Hepatocyte (in vitro differentiated cells): ENCODE measurements at regions not wholly inside any gene's neighbourhood (a gene's known extent, or its start where the extent isn't known, plus 50 kb on each side); places are given as distances from the start of the nearest gene placed in this dataset.
A peak's percentile ranks its signal among the peaks of the same experiment; 100 is the strongest.

Experiments
- DNase-seq: peaks from one replicate; pipeline ENCODE4 v3.0.0-alpha.2; 2016; ENCODE audit warnings: low spot score
- H2AFZ ChIP-seq: fragments of 200-600 bp; sonication (generic); 2 replicates; pipeline ENCODE4 v1.6.0; 2016; ENCODE audit warnings: antibody characterized with exemption, mild to moderate bottlenecking
- H3K27ac ChIP-seq: fragments of 200-600 bp; sonication (generic); 2 replicates; pipeline ENCODE4 v1.5.1; 2016; ENCODE audit warnings: mild to moderate bottlenecking
- H3K27me3 ChIP-seq: fragments of 200-600 bp; sonication (generic); 2 replicates; pipeline ENCODE4 v1.6.1; 2016
- H3K36me3 ChIP-seq: fragments of 200-600 bp; sonication (generic); replicated peaks from 2 replicates; pipeline ENCODE4 v1.5.1; 2016; ENCODE audit warnings: low read depth; ENCODE audit not compliant: insufficient read depth
- H3K4me1 ChIP-seq: fragments of 200-600 bp; sonication (generic); 2 replicates; pipeline ENCODE4 v1.5.1; 2016; ENCODE audit warnings: mild to moderate bottlenecking, moderate library complexity; ENCODE audit not compliant: insufficient read depth
- H3K4me2 ChIP-seq: fragments of 200-600 bp; sonication (generic); 2 replicates; pipeline ENCODE4 v1.6.0; 2016
- H3K4me3 ChIP-seq: fragments of 200-600 bp; sonication (generic); 2 replicates; pipeline ENCODE4 v1.5.1; 2016; ENCODE audit warnings: mild to moderate bottlenecking
- H3K79me2 ChIP-seq: fragments of 200-600 bp; sonication (generic); 2 replicates; pipeline ENCODE4 v1.6.0; 2017; ENCODE audit warnings: mild to moderate bottlenecking
- H3K9me2 ChIP-seq: fragments of 200-600 bp; sonication (generic); replicated peaks from 2 replicates; pipeline ENCODE4 v1.6.0; 2017; ENCODE audit warnings: mild to moderate bottlenecking; ENCODE audit not compliant: insufficient read depth
- H3K9me3 ChIP-seq: fragments of 200-600 bp; sonication (generic); 2 replicates; pipeline ENCODE4 v1.5.1; 2016; ENCODE audit warnings: low read depth, mild to moderate bottlenecking
- H4K20me1 ChIP-seq: fragments of 200-600 bp; sonication (generic); 2 replicates; pipeline ENCODE4 v1.6.0; 2016; ENCODE audit warnings: mild to moderate bottlenecking; ENCODE audit not compliant: insufficient read depth, poor library complexity, severe bottlenecking
- CTCF ChIP-seq: fragments of 200-600 bp; sonication (generic); IDR thresholded peaks from 2 replicates; pipeline ENCODE4 v1.5.1; 2016; ENCODE audit warnings: antibody characterized with exemption, mild to moderate bottlenecking; ENCODE audit not compliant: poor library complexity
- EZH2 ChIP-seq: fragments of 200-600 bp; sonication (generic); IDR thresholded peaks from 2 replicates; pipeline ENCODE4 v1.6.1; 2016; ENCODE audit warnings: antibody characterized with exemption, mild to moderate bottlenecking, borderline replicate concordance
- EZH2phosphoT487 ChIP-seq: fragments of 200-600 bp; sonication (generic); IDR thresholded peaks from one replicate; pipeline ENCODE4 v1.6.1; 2018; ENCODE audit warnings: antibody characterized with exemption, mild to moderate bottlenecking, low read depth, moderate library complexity; ENCODE audit not compliant: unreplicated experiment, severe bottlenecking
- WGBS: methylation state at CpG from one replicate; pipeline ENCODE4 v1.1.6; 2016; ENCODE audit warnings: low lambda C conversion rate; ENCODE audit errors: missing lambda C conversion rate; 5-methylcytosine and 5-hydroxymethylcytosine counted together

- 81% methylated on average over 7 of the region's 7 CpGs for WGBS
- Histone ChIP-seq H3K27ac (no peak overlapping the region), H4K20me1 (no peaks in the 10 kb centered on the region), H3K9me2 (no peaks in the 10 kb centered on the region), H2AFZ (no peak overlapping the region), H3K4me1 (no peaks in the 10 kb centered on the region), H3K36me3 (no peaks in the 10 kb centered on the region), H3K4me2 (no peak overlapping the region), H3K4me3 (no peak overlapping the region), H3K27me3 (no peaks in the 10 kb centered on the region), H3K9me3 (peaks cover 9% of the 10 kb centered on the region), H3K79me2 (no peaks in the 10 kb centered on the region)
- no peak for DNase-seq
- TF ChIP-seq EZH2phosphoT487: no peak
- TF ChIP-seq CTCF: no peak
- TF ChIP-seq EZH2: no peak
These were observed 391.1 kb upstream of the GRAMD2B start for GRCh38 chr5:126031989-126032716.

- no peaks in the 10 kb centered on the region for H3K36me3 ChIP-seq
- H3K27me3 ChIP-seq: no peaks in the 10 kb centered on the region
- DNase-seq: no peak
- H3K4me3 ChIP-seq: no peak overlapping the region
- no peaks in the 10 kb centered on the region for H4K20me1 ChIP-seq
- H3K4me1 ChIP-seq: no peaks in the 10 kb centered on the region
- H3K9me2 ChIP-seq: no peaks in the 10 kb centered on the region
- TF ChIP-seq CTCF: no peak
- TF ChIP-seq EZH2: no peak
- H3K4me2 ChIP-seq: peak overlapping the region; percentile 13
- H3K9me3 ChIP-seq: no peaks in the 10 kb centered on the region
- H2AFZ ChIP-seq: no peak overlapping the region
- peak overlapping the region; percentile 52 for H3K27ac ChIP-seq
- WGBS: 67% methylated on average over 5 of the region's 5 CpGs
- no peaks in the 10 kb centered on the region for H3K79me2 ChIP-seq
These were observed 379.5 kb upstream of the GRAMD2B start for GRCh38 chr5:126043688-126044087.

- peak; percentile 79 for DNase-seq
- Histone ChIP-seq H3K27me3 (no peaks in the 10 kb centered on the region), H3K9me2 (no peaks in the 10 kb centered on the region), H3K9me3 (no peaks in the 10 kb centered on the region), H3K79me2 (no peaks in the 10 kb centered on the region), H3K36me3 (no peaks in the 10 kb centered on the region), H3K4me1 (no peaks in the 10 kb centered on the region), H2AFZ (no peak overlapping the region), H3K4me3 (no peak overlapping the region), H4K20me1 (no peaks in the 10 kb centered on the region), H3K27ac (peak overlapping the region; percentile 52), H3K4me2 (peak overlapping the region; percentile 13)
- 23% methylated on average over 7 of the region's 7 CpGs for WGBS
- no peak for TF ChIP-seq EZH2
- TF ChIP-seq CTCF: no peak
- TF ChIP-seq EZH2phosphoT487: no peak
These were observed 379.0 kb upstream of the GRAMD2B start for GRCh38 chr5:126044111-126044668.
